HG03280 (cell line): ENCODE measurements at regions not wholly inside any gene's neighbourhood (a gene's known extent, or its start where the extent isn't known, plus 50 kb on each side); places are given as distances from the start of the nearest gene placed in this dataset.

Source experiments
- ATAC-seq: cut with Tn5 transposase; IDR thresholded peaks from one replicate; pipeline ENCODE4 v1.9.1; 2021; ENCODE audit warnings: mild to moderate bottlenecking, moderate library complexity; ENCODE audit not compliant: unreplicated experiment

- ATAC-seq = no peak
Observed at GRCh38 chr13:107078229-107078765, 510.4 kb upstream of the ARGLU1 start.

- ATAC-seq = no peak
Observed at GRCh38 chr13:107076801-107077200, 508.9 kb upstream of the ARGLU1 start.

GRCh38 chr13:107075576-107075975 is 507.6 kb upstream of the ARGLU1 start:
- ATAC-seq = no peak

- no peak for ATAC-seq
Observed at GRCh38 chr13:107070792-107071191, 502.9 kb upstream of the ARGLU1 start.

GRCh38 chr13:107069108-107069776 is 501.3 kb upstream of the ARGLU1 start:
- ATAC-seq = no peak

- ATAC-seq = no peak
Observed at GRCh38 chr13:107067381-107067780, 499.4 kb upstream of the ARGLU1 start.

GRCh38 chr13:107066355-107066754 is 498.4 kb upstream of the ARGLU1 start:
- ATAC-seq = no peak

- ATAC-seq = no peak
Observed at GRCh38 chr13:107065036-107065435, 497.1 kb upstream of the ARGLU1 start.

- ATAC-seq = no peak
Observed at GRCh38 chr13:107057028-107057631, 489.2 kb upstream of the ARGLU1 start.

GRCh38 chr13:107043021-107043956 is 475.4 kb upstream of the ARGLU1 start:
- no peak for ATAC-seq

GRCh38 chr13:107035778-107036177 is 467.8 kb upstream of the ARGLU1 start:
- ATAC-seq = no peak

GRCh38 chr13:107035186-107035585 is 467.2 kb upstream of the ARGLU1 start:
- no peak for ATAC-seq

- ATAC-seq = no peak
Observed at GRCh38 chr13:107034236-107034872, 466.4 kb upstream of the ARGLU1 start.

GRCh38 chr13:107031716-107032115 is 463.8 kb upstream of the ARGLU1 start:
- ATAC-seq = no peak

- no peak for ATAC-seq
Observed at GRCh38 chr13:107028751-107029150, 460.8 kb upstream of the ARGLU1 start.

- ATAC-seq = no peak
Observed at GRCh38 chr13:107025991-107026390, 458.1 kb upstream of the ARGLU1 start.

- no peak for ATAC-seq
Observed at GRCh38 chr13:107023335-107023734, 455.4 kb upstream of the ARGLU1 start.

GRCh38 chr13:107020393-107020792 is 452.5 kb upstream of the ARGLU1 start:
- ATAC-seq = no peak

GRCh38 chr13:107018285-107018684 is 450.3 kb upstream of the ARGLU1 start:
- ATAC-seq = no peak

- ATAC-seq = no peak
Observed at GRCh38 chr13:107006661-107007060, 438.7 kb upstream of the ARGLU1 start.

GRCh38 chr13:107005577-107005976 is 437.6 kb upstream of the ARGLU1 start:
- ATAC-seq = no peak
